ENCODE measurements at regions not wholly inside any gene's neighbourhood (a gene's known extent, or its start where the extent isn't known, plus 50 kb on each side); places are given as distances from the start of the nearest gene placed in this dataset.

GRCh38 chr5:109597893-109598292 lies 91.8 kb upstream of the MAN2A1 start:
- H3K36me3 ChIP-seq (ENCODE audit: control insufficient read depth in 2 of 2, extremely low read depth in 1 of 2, insufficient read depth in 2 of 2, low read length in 2 of 2) = no peaks in the 10 kb centered on the region
- intact Hi-C loops (cut with micrococcal nuclease) = no loop called here
- H3K4me2 ChIP-seq (ENCODE audit: insufficient read depth, low read length) = no peak overlapping the region
- no peaks in the 10 kb centered on the region for H3K9me3 ChIP-seq (replicated peaks; ENCODE audit: control insufficient read depth, insufficient read depth, low read length)
- H3K4me3 ChIP-seq (replicated peaks in 1 of 3; ENCODE audit: insufficient read depth in 1 of 3, low read depth in 1 of 3, low read length in 3 of 3) = no peak overlapping the region
- no peaks in the 10 kb centered on the region for H3K79me2 ChIP-seq (ENCODE audit: control insufficient read depth, insufficient read depth, low read length)
- BruUV-seq (replicated peaks) = no TSS peak
- ChIA-PET CTCF (no interaction called here), POLR2A (no interaction called here)
- TF ChIP-seq POLR2AphosphoS5 (IDR thresholded peaks at IDR 0.05; ENCODE audit: insufficient read depth, low read depth, low read length) (no peak), GATA2 (IDR thresholded peaks at IDR 0.05; ENCODE audit: insufficient read depth, insufficient read length, low read depth, low read length) (no peak), POLR2A (IDR thresholded peaks at IDR 0.05; ENCODE audit: low read depth, low read length) (no peak), MYC (IDR thresholded peaks at IDR 0.05; ENCODE audit: low read depth, low read length) (no peak), EZH2 (IDR thresholded peaks at IDR 0.05; ENCODE audit: borderline replicate concordance, low read depth, low read length, severe bottlenecking) (no peak), CTCF (IDR thresholded peaks at IDR 0.05; ENCODE audit: extremely low read depth in 1 of 2, insufficient read depth in 1 of 2, low read depth in 1 of 2, low read length in 2 of 2) (no peak), MAX (IDR thresholded peaks at IDR 0.05; ENCODE audit: insufficient read depth, insufficient read length) (no peak), FOS (IDR thresholded peaks at IDR 0.05; ENCODE audit: borderline replicate concordance, insufficient read depth, low read length) (no peak), JUN (IDR thresholded peaks at IDR 0.05; ENCODE audit: borderline replicate concordance, insufficient read depth, insufficient read length, low read depth) (no peak)
- no peak for FAIRE-seq
- no peak overlapping the region for H3K9ac ChIP-seq (replicated peaks; ENCODE audit: extremely low read depth, insufficient read depth, low read length)
- no peaks in the 10 kb centered on the region for H4K20me1 ChIP-seq (replicated peaks; ENCODE audit: control insufficient read depth, extremely low read depth, insufficient read depth, low read length)
- H3K9me1 ChIP-seq (replicated peaks; ENCODE audit: control insufficient read depth, extremely low read depth, insufficient read depth, low read length) = no peaks in the 10 kb centered on the region
- dilution Hi-C loops (cut with MboI; ENCODE audit: extremely low pct_ligation_motif_present, low sequenced_read_pairs) = no loop called here
- H3K27ac ChIP-seq (ENCODE audit: insufficient read depth, low read depth, low read length) = no peak overlapping the region
- no peak overlapping the region for H2AFZ ChIP-seq (ENCODE audit: low read depth, low read length)
- no peaks in the 10 kb centered on the region for H3K27me3 ChIP-seq (ENCODE audit: control insufficient read depth in 2 of 2, insufficient read depth in 2 of 2, low read length in 2 of 2)
- DNase-seq (ENCODE audit: low read depth, low spot score) = no peak
- no peaks in the 10 kb centered on the region for H3K4me1 ChIP-seq (ENCODE audit: control insufficient read depth, extremely low read depth, insufficient read depth, low read length)
